Dedifferentiated amniotic fluid mesenchymal stem cell (primary cell): ENCODE measurements at regions not wholly inside any gene's neighbourhood (a gene's known extent, or its start where the extent isn't known, plus 50 kb on each side); places are given as distances from the start of the nearest gene placed in this dataset.

Source experiments
- DNase-seq: peaks from one replicate; pipeline ENCODE4 v3.0.0-alpha.2; 2016; ENCODE audit errors: extremely low spot score

DNA sequence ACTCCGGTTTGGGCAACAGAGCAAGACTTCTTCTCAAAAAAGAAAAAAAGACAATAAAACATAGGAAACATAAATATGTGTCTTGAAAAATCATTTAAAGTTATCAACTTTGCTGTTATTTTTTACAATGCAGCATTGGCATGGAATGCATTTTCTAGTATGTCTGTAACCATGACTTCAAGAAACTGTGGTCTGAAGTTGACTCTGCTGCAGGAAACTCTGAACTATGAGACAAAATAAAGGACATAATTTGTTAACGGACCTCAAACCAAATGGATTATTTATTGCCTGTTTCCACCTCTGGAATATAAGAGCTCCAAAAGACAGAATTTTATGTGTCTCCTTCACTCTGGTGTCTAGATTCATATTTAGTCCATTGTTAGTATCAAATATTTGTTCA is 79.1 kb downstream of the TRIB2 start:
- no peak for DNase-seq

DNA sequence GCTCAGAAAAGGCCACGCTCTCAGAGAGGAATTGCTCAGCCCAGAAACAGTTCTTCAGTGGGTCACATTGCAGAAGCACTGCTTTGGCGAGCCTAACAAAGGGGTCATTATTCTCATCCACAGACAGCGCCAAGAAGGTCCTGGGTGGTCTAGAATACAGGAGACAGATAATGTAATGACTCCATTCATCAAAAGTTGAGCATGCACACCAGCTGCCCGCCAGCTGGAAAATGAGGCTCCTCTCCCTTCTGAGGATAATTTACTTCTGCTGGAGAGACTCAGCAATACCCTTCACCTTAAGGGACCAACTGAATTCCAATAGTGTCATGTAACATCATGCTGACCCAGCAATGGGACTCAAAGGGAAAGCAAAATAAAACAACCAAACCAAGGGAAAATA is 79.9 kb downstream of the TRIB2 start:
- DNase-seq = no peak

DNA sequence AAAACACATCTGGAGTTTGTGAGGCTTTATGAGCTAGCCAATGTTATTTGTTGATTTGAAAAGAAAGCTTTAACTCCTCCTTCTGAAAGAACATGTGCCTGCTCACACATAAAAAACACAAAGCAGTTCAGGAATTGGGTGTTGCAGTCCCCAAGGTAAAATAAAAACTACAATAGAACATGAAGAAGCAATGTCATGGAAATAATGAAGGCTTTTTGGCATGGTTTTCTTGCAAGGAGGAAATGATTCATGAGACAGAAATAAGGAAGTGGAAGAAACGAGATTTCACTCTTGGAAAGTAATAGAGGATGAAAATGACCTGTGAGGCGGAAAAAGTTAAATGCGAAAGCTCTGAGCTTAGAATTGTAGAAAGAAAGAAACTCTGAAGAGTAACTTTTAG is 81.1 kb downstream of the TRIB2 start:
- peak; percentile 45 for DNase-seq

DNA sequence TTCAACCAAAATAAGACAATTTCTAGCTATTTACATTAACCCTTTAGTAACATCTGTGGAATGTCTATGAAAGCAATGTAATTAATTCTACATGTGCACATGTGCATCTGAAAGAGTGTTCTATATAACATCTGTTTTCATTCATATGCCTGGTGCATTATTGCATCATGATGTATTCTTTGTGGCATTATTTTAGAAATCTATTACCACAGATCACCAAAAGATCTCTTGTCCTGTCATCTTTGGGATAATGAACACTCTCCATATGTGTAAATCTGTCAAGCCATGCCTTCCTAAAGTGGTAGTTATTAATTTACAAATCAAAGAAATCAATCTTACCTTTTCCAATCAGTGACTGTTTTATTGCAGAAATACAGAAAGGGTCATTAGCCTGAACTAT is 86.9 kb downstream of the TRIB2 start:
- DNase-seq = no peak

DNA sequence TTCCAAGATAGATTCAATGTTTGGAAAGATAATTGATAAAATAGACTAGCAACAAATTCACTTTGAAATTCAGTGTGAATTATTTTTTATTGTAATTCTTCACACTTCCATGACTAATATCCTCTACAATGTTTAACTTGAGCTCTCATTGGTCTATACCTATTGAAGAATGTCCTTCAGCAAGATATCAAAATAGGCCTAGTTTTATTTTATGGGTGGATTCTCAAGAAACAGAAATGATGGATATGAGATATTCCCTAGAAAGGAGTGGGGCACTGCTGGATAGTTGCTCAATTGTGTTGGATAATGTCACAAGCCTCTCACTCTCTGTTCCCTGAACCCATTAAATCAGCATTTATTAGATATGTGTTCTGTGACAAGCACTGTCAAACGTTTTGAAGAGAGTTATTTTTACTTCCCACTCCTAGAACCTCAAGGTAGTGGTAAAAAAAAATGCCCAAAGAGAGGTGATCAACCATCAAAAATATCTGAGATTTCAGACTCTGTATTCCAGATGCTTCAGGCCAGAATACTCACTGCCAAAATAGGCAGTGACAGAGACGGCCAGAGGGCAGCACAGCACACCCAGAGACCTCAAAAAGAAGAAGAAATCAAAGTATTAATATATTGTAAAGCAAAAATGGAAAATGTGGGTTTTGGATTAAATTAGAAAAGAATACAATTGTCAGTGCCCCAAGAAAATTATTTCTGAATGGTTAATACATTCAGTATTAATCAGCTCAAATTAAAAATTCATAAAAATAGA is 87.5 kb downstream of the TRIB2 start:
- DNase-seq = no peak

DNA sequence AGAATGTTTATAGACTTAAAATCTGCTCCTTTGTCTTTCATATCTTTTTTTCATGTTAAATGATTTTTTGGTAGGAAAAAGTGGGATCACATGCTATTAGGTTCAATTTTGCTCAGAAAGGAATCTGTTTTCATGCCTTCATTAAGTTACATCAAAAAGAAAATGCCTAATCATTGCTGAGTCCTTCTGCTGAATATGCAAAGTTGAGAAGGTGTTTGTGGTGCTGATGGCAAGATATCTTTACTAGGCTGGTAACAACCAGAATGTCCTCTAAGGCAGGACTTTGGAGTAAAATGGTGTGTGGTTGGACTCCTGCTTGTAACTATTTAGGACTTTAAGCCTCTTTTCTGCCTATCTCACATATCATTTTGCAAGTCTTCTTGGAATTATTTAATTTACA is 88.3 kb downstream of the TRIB2 start:
- no peak for DNase-seq

DNA sequence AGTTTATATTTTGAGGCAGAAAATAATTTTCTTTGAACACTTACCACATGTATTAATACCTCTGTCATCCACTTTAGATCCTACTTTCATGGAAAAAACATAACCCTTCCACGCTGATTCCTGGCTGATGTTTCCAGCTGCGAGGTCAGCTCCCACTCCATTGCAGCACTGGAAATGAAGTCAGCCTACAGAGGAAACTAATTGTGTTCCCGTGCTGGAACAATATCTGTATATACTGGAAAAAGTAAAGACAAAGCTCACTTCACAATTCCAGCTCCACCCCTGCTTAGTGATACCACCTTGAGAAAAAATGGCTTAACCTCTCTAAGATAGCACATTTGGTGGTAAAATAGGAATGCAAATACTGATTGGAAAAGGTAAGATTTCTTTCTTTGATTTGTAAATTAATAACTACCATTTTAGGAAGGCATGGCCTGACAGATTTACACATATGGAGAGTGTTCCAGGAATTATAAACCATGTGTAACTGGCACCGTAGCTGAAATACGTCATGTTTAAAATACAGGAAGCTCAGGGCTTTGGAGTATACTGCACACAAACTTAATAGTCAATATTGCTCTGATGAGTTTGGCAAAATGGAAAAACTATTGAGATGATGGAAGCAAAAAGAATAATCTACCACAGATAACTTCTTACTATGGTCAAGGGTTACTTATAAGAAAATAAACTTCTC is 90.0 kb downstream of the TRIB2 start:
- DNase-seq = no peak

DNA sequence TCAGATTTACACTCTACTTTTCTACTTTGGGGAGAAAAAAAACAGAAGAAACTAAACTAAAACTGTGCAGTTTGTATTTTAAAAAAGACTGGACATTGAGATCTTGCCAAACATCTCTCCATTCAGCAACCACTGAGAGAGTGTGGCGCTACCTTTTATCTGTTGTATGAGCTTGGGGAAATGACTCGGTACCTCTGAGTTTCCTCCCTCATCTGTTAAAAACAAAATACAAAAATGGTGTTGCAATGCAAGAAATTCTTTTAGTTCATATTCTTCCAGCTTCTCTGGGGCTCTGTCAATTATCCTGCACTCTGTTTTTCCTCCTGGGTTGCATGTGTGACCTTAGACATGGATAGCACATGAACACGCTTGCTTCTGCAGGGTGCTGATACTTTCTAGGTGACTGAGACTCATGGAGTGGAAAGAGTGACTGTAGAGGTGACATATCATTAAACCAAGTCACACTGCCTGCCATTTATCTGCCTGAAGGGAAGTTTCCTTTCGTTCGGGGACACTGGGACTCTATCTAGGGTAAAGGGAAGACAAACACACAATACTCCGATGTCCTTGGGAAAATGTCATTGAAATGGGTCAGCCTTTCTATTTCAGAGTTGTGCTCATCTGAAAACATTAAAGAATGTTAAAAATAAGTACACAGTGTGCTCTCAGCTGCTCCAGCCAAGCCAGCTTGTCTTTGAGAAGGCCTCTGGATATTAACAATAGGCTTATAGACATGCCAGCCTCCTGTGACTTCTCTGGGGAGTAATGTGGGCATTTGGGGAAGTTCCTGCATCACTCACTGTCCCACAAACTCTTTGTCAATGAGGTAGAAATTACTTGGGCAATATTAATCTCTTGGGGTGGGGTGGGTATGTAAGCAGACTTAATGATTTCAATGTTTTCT is 91.4 kb downstream of the TRIB2 start:
- no peak for DNase-seq

DNA sequence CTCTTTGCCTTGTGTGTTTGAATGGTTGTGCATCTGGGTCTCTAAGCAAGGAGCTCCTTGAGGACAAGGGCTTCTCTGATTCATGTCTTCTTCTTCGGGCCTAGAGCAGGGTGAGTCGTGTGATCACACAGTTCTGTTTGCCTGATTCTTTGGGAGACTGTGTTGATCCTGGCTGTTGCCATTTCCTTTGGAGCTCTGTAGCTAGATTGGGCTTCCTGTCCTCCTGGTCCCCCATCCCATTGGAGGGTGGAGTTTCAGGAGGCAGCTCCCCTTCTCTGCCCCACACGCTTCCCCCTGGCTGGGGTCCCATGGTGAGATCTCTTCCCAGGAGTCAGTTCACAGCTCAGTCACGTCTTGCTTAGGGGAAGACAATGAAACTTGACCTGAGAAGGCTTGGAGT is 92.8 kb downstream of the TRIB2 start:
- DNase-seq = no peak

DNA sequence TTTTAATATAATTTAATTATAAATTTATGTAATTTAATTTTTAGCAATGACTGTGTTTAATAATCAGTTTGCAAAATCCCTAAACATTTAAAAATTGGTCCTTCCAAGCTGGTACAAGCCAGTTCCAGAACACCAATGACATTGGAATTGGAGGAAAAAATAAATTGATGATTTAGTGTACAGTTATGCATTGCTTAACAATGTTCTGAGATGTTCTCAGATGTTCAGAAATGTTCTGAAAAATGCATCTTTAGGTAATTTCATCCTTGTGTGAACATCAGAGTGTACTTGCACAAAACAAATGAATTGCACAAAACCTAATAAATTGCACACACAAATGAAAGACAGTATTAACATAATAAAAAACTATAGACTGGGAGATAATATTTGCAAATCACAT is 95.2 kb downstream of the TRIB2 start:
- no peak for DNase-seq

DNA sequence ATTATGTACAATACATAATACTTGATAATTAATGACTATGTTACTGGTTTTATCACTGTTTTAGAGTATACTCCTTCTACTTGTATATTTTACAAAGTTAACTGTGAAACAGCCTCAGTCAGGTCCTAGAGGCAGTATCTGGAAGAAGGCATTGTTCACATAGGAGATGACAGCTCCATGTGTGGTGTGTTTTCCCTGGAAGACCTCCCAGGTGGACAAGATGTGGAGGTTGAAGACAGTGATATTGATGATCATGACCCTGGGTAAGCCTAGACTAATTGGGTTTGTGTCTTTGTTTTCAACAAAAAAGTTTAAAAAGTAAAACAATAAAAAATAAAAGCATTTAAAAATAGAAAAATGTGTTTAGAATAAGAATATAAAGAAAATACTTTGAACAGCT is 96.4 kb downstream of the TRIB2 start:
- no peak for DNase-seq

DNA sequence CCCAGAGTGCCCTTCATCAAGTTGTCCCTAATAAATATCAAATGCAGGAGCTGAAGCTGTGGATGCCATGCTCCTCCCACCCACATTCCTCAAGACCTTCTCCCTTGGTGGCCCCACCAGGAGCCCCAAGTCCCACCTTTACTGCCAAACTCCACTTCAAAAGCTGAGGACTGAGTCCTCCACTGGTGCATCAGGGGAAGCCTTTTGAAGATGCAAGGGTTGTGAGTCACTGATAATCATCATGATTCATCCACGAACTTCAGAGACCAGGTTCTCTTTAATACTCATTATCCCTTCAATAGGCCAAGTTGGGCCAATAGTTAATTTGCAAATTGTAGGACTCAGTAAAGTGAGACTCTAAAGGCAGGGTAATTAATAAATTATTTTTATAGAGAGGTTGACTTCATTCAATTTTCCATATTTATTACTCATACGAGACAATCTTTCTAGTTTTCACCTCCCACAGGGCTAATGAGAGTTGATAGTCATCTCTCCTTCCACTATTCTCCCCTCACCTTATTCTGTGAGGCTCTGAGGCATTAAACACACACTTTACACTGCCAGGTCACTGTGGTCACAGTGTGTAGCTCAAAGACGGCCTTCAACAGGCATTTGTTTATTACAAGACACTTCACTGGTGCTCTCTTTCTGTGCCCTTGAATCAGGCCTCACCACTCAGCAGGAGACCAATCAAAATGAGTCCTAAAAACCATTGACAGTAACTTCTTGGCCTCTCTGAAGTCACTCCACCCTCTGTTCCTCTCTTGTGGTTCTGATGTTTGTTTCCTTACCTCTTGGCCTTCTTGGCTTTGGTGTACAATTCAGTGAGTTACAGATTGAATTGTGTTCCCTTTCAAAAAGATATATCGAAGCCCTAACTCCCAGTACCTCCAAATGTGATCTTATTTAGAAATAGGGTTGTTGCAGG is 99.9 kb downstream of the TRIB2 start:
- DNase-seq = no peak

DNA sequence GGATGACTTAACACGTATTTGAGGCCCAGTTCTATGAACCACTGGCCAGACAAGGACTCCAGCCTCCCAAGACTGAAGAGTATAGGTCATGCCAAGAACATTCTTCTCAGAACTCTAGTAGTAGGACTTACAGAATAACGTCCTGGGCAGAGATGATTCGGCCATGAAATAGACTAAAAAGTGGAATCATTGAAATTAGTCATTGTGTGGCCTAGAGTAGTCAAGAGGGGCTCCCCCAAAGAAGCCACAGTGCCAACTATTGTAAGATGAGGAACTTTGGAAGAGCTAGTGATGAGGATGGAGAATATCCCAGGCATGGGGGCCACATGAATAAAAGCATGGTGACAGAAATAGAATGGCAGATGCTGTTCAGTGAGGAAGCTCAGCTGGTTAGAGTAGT is 101.1 kb downstream of the TRIB2 start:
- DNase-seq = no peak

DNA sequence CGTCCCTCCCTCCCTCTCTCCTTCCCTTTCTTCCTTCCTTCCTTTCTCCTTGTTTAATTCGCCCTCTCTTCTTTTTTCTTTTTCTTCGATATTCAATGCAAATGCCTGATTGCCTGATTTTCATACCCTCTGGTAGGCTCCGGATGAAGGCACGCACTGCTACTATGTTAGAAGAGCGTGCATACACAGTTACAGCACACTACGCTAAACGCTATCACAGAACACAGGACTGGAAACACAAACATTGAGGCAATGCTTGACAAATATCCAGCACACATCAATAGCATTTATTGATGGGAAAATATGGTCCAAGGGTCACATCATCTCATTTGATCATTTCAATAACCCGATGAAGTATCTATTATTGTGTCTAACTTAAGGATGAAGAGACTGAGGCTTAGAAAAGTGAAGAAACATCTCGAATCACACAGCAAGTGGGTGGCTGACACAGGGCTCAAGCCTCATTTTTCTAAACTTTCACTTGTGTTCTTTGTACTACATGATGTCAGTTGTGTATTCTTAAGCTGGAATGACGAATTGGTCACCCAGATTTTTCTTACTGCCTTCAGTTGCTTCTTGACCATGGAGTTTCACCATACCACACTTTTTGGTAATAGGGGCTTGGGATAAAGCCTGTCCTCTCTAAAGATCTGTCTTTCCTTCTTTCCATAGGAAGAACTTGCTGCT is 101.8 kb downstream of the TRIB2 start:
- DNase-seq = no peak

DNA sequence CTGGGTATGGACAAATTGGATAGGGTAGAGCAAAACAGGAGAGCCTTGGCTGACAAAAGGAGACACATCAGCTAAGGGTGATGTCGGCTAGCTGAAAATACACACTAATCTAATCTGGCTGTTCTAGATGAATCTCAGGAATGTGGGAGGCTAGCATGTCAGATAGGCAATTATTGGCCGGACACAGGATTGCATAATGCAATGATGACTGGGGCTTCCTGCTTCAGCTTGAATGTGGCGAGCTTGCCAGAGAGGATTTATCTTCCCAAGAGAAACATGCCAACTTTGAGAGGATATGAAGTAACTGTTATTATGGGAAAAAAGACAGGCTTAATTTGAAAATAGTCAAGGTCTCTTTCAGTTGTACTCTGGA is 102.4 kb downstream of the TRIB2 start:
- DNase-seq = peak; percentile 96

DNA sequence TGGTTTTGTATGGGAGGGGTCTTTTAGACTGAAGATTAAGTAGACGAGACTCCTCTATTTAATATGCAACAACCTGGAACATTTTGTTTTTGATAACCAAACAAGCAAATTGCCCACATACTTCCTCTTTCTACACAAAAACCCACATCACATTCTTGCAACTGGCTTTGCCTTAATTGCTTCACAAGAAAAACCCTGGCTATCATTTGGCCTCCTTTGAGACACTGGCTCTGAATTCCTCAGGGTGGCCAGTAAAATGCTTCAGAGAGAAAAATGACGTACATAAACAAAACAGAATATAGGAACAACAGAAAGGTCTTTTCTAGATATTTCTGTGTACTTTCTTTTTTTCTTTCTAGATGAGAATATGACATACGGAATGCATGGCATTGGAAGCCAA is 103.0 kb downstream of the TRIB2 start:
- peak; percentile 26 for DNase-seq

DNA sequence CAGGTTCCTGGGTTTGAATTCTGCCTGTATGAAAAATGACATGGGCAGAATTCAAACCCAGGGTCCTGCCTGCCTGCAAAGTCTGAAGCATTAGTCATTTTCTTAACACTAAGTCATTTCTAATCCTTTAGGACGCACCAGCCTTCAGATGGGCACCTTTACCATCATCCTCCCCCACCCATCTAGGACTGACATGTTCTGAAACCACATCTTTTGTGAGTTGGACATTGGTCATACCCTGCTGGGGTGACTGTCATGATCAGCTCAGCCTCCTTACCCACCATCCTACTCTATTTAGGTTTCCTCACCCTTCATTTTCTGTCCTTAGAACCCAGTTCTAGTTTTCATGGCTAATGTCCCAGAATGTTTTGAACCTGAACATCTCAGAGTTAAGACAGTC is 104.9 kb downstream of the TRIB2 start:
- no peak for DNase-seq

DNA sequence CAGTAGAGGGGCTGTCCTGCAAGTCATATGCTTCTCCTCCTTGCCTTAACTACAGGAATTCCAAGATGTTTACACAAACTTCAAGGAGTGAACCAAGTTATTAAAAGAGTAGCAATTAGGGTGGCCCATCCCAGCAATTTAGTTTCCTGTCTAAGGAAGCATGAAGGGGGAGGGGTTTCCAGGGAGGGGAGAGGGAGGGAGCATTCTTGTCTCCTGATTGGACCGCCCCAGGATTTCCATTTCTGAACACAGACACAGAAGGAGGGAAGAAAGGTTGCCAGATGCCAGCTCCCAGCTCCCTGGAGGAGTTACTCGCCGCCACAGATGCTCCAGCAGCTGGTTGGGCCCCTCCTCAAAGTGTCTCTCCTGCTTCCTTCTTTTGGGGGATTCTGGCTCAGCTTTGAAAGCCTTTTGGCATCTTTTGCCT is 107.6 kb downstream of the TRIB2 start:
- no peak for DNase-seq

DNA sequence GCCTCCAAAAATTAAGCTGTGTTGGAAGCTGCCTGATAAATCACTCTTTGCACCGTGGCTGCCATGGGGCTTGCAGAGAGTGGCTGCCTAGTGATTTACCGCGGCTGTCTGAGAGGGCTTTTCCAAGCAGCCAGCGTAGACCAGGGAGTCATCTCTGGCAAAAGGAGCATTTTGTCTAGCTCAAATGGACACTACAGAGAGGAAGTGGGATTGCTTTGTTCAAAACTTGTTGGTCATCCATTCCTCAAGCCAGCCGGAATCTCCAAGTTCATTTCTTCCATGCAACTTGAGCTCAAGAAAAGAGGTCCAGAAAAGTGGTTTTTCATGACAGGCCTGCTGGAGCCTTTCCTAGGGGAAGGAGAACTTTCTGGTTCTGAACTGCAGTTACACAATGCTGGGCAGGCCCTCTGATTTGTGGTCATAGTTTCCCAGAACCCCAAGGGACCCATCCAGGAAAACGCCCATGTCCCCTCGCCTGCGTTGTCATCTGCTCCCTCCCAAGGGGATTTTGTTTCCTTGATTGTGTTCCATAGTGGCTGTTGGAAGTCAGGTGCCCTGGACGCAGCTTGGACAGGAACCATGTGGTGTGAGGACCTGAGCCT is 108.1 kb downstream of the TRIB2 start:
- DNase-seq = no peak

DNA sequence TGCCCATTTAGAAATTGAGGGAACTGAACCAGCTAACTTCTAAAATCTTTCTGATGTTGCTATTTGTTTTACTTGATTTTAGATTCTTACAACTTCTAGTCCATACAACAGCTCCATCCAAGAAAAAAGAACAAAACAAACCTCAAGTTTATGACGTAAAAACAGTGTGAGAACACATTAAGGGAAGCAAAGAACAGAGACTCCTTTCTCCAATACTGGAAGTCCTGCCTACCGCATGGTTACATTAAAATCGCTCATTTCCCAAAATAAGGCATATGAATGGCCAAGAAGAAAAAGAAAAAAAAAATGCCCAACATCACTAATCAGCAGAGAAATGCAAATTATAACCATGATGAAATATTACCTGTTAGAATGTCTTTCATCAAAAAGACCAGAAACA is 110.0 kb downstream of the TRIB2 start:
- DNase-seq = no peak

DNA sequence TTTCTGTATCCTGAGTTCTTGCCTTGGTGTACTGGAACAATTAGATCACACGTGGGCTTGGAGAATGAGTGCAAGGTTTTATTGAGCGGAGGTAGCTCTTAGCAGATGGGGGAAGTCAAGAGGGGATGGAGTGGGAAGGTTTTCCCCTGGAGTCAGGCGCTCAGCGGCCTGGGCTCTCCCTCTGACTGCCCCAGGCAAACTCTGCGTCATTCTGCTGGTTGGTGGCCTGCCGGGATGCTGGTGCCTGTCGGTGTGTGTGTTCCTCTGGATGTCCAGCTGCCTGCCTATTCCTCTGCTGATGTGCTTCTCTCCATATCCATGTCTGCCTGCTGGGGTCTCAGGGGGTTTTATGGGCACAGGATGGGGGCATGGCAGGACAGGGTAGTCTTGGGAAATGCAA is 111.0 kb downstream of the TRIB2 start:
- no peak for DNase-seq
